ENCODE measurements at regions not wholly inside any gene's neighbourhood (a gene's known extent, or its start where the extent isn't known, plus 50 kb on each side); places are given as distances from the start of the nearest gene placed in this dataset.

GRCh38 chr2:235416858-235417499 lies 76.9 kb upstream of the AGAP1 start:
- H3K27me3 ChIP-seq (ENCODE audit: insufficient read depth, low read depth, severe bottlenecking), result no peaks in the 10 kb centered on the region
- H3K27ac ChIP-seq, result no peak overlapping the region
- TF ChIP-seq CTCF (IDR thresholded peaks at IDR 0.05; ENCODE audit: low read depth, low read length), result no peak
- H3K9me3 ChIP-seq (ENCODE audit: severe bottlenecking), result no peaks in the 10 kb centered on the region
- H3K4me3 ChIP-seq (ENCODE audit: low read depth, low read length), result no peak overlapping the region
- H3K36me3 ChIP-seq, result no peaks in the 10 kb centered on the region
- no peak for DNase-seq

GRCh38 chr2:235418918-235419317 lies 74.9 kb upstream of the AGAP1 start:
- Histone ChIP-seq H3K4me3 (ENCODE audit: low read depth, low read length) (no peak overlapping the region), H3K9me3 (ENCODE audit: severe bottlenecking) (no peaks in the 10 kb centered on the region), H3K36me3 (no peaks in the 10 kb centered on the region), H3K27ac (no peak overlapping the region), H3K27me3 (ENCODE audit: insufficient read depth, low read depth, severe bottlenecking) (no peaks in the 10 kb centered on the region)
- TF ChIP-seq CTCF (IDR thresholded peaks at IDR 0.05; ENCODE audit: low read depth, low read length), result no peak
- no peak for DNase-seq

GRCh38 chr2:235419996-235420395 lies 73.8 kb upstream of the AGAP1 start:
- Histone ChIP-seq H3K27me3 (ENCODE audit: insufficient read depth, low read depth, severe bottlenecking) (no peaks in the 10 kb centered on the region), H3K27ac (no peak overlapping the region), H3K4me3 (ENCODE audit: low read depth, low read length) (no peak overlapping the region), H3K9me3 (ENCODE audit: severe bottlenecking) (no peaks in the 10 kb centered on the region), H3K36me3 (no peaks in the 10 kb centered on the region)
- TF ChIP-seq CTCF (IDR thresholded peaks at IDR 0.05; ENCODE audit: low read depth, low read length), result no peak
- DNase-seq, result no peak

- Histone ChIP-seq H3K4me3 (ENCODE audit: low read depth, low read length) (no peak overlapping the region), H3K36me3 (no peaks in the 10 kb centered on the region), H3K27ac (no peak overlapping the region), H3K9me3 (ENCODE audit: severe bottlenecking) (no peaks in the 10 kb centered on the region), H3K27me3 (ENCODE audit: insufficient read depth, low read depth, severe bottlenecking) (no peaks in the 10 kb centered on the region)
- TF ChIP-seq CTCF (IDR thresholded peaks at IDR 0.05; ENCODE audit: low read depth, low read length), result no peak
- no peak for DNase-seq
Measured at GRCh38 chr2:235421618-235422017, 72.2 kb upstream of the AGAP1 start.

GRCh38 chr2:235430366-235431083 lies 63.3 kb upstream of the AGAP1 start:
- Histone ChIP-seq H3K9me3 (ENCODE audit: severe bottlenecking) (no peaks in the 10 kb centered on the region), H3K36me3 (no peaks in the 10 kb centered on the region), H3K27me3 (ENCODE audit: insufficient read depth, low read depth, severe bottlenecking) (no peaks in the 10 kb centered on the region), H3K27ac (no peak overlapping the region), H3K4me3 (ENCODE audit: low read depth, low read length) (no peak overlapping the region)
- DNase-seq, result no peak
- TF ChIP-seq CTCF (IDR thresholded peaks at IDR 0.05; ENCODE audit: low read depth, low read length), result no peak

Measured in WERI-Rb-1 (cell line).